Brain microvascular endothelial cell (primary cell): ENCODE measurements at regions not wholly inside any gene's neighbourhood (a gene's known extent, or its start where the extent isn't known, plus 50 kb on each side); places are given as distances from the start of the nearest gene placed in this dataset.

Source experiments
- DNase-seq: peaks from one replicate; pipeline ENCODE4 v3.0.0-alpha.2; 2020
- H3K27ac ChIP-seq: fragments of 250-450 bp; sonication (Bioruptor Pico); 2 replicates; pipeline ENCODE4 v1.5.1; 2020; ENCODE audit warnings: mild to moderate bottlenecking, moderate library complexity
- H3K27me3 ChIP-seq: fragments of 250-450 bp; sonication (Bioruptor Pico); replicated peaks from 2 replicates; pipeline ENCODE4 v1.5.1; 2020; ENCODE audit warnings: mild to moderate bottlenecking
- H3K36me3 ChIP-seq: fragments of 250-450 bp; sonication (Bioruptor Pico); replicated peaks from 2 replicates; pipeline ENCODE4 v1.5.1; 2020; ENCODE audit warnings: mild to moderate bottlenecking
- H3K4me3 ChIP-seq: 2 replicates; pipeline ENCODE4 v1.5.1; 2011; ENCODE audit warnings: low read depth, mild to moderate bottlenecking, control low read depth, low read length, moderate library complexity
- in situ Hi-C: cut with HindIII; loops from 2 replicates; pipeline ENCODE4 v1.10.0; 2017; ENCODE audit warnings: low sequenced_read_pairs, low pct_ligation_motif_present
- TF ChIP-seq, protein P1 (sequence below): IDR thresholded peaks from 2 replicates; pipeline ENCODE4 v1.5.1; 2011; ENCODE audit warnings: low read depth, mild to moderate bottlenecking, moderate library complexity, low read length, control low read depth, inconsistent platforms; ENCODE audit errors: missing control alignments

DNA sequence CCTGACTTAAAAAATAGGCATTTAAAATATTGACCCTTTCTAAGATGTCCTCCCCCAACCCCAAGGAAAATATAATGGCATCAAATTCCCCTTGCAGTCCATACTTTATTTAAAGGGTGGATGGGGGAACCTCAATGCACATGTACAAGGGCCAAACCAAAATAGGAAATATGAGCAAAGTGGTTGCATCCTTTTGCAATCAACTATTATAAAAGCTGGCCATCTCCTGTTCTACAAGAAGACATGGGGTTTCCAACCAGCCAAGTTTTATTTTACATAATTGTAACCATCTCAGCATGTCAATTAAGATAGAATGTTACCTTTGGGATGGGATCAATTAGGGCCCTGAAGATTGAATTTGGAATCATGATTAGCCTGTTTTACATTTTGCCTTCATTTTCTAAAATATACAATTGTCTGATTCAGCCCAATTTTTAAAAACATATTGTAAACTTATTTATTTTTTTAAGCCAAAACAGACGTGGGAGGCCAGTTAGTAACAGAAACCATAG is 146.7 kb upstream of the NFIA start:
- Histone ChIP-seq H3K27me3 (no peaks in the 10 kb centered on the region), H3K4me3 (no peak overlapping the region), H3K27ac (no peak overlapping the region), H3K36me3 (no peaks in the 10 kb centered on the region)
- TF ChIP-seq, protein P1, sequence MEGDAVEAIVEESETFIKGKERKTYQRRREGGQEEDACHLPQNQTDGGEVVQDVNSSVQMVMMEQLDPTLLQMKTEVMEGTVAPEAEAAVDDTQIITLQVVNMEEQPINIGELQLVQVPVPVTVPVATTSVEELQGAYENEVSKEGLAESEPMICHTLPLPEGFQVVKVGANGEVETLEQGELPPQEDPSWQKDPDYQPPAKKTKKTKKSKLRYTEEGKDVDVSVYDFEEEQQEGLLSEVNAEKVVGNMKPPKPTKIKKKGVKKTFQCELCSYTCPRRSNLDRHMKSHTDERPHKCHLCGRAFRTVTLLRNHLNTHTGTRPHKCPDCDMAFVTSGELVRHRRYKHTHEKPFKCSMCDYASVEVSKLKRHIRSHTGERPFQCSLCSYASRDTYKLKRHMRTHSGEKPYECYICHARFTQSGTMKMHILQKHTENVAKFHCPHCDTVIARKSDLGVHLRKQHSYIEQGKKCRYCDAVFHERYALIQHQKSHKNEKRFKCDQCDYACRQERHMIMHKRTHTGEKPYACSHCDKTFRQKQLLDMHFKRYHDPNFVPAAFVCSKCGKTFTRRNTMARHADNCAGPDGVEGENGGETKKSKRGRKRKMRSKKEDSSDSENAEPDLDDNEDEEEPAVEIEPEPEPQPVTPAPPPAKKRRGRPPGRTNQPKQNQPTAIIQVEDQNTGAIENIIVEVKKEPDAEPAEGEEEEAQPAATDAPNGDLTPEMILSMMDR: no peak
- in situ Hi-C loops: no loop called here
- no peak for DNase-seq

DNA sequence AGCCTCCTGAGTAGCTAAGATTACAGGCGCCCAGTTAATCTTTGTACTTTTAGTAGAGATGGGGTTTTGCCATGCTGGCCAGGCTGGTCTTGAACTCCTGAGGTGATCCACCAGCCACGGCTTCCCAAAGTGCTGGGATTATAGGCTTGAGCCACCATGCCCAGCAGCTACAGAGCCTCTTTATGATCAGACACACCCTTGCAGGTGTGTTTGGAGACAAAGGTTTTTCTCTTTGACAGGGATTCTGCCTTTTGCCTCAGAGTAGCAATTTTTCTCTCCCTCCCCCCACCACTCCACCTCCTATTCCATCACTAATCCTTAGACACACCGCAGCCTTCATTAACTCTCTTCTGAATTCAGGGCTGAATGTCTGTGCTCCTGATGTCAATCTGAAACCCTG is 152.2 kb upstream of the NFIA start:
- in situ Hi-C loops: no loop called here
- H3K27ac ChIP-seq: no peak overlapping the region
- H3K36me3 ChIP-seq: no peaks in the 10 kb centered on the region
- TF ChIP-seq, protein P1: no peak
- DNase-seq: no peak
- no peak overlapping the region for H3K4me3 ChIP-seq
- no peaks in the 10 kb centered on the region for H3K27me3 ChIP-seq

DNA sequence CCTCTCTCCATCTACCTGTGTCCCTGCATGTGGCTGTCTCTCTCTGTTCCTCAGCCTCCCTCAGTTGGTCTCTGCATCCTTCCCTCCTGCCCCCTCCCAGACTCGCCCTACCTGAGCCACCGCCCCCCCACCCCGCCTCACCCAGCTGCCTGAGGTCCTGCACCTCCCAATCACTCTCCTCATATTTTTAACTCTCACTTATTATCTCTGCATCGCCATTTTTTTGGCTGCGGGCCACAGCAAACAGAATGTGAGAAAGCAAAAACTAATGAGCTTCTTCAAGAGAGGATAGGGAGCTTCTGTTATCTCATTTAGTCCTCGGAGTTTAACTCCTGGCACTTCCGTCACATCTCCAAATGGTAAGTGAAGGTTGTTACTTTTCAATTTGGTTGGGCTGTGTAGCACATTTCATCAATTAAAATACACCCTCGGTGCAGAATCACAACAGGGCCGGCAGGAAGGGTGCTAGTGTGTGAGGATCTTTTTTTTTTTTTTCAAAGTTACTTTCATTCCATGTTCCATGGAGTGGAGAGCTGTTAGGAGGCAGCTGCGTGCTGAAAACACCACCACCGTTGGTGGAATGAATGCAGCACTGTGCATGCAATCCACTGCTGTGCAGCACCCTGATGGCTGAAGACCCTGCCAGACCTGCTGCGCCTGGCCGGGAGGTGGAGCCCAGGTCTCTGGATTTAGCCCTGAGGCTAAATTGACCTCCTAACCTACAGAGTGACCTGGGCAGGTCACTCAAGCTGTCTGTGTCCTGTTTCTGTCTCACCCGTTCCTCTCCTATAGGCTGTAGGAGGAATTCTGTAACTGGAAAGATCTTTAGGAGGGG is 157.2 kb upstream of the NFIA start:
- DNase-seq: no peak
- no peak overlapping the region for H3K27ac ChIP-seq
- TF ChIP-seq, protein P1: no peak
- no peak overlapping the region for H3K4me3 ChIP-seq
- in situ Hi-C loops: no loop called here
- no peaks in the 10 kb centered on the region for H3K36me3 ChIP-seq
- no peaks in the 10 kb centered on the region for H3K27me3 ChIP-seq

DNA sequence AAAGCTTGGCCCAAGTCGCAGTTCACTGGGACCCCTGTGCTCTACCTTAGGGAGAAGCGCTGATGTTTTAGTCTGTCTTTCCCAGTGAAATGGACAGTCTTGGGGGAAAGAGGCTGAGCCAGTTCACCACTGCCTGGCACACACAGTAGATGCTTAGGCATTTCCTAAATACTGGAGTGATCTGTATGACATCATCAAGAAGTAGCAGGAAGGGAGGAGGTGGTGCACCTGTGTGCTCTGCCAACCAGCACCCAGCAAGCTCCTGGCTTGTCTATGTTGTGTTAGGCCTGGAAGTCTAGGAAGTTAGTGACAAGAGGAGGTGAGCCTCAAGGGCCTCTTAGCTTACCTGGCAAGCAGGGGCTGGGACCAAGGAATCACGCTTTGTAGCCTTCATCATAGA is 158.2 kb upstream of the NFIA start:
- Histone ChIP-seq H3K27me3 (no peaks in the 10 kb centered on the region), H3K27ac (no peak overlapping the region), H3K4me3 (no peak overlapping the region), H3K36me3 (no peaks in the 10 kb centered on the region)
- in situ Hi-C loops: no loop called here
- no peak for DNase-seq
- TF ChIP-seq, protein P1: no peak

DNA sequence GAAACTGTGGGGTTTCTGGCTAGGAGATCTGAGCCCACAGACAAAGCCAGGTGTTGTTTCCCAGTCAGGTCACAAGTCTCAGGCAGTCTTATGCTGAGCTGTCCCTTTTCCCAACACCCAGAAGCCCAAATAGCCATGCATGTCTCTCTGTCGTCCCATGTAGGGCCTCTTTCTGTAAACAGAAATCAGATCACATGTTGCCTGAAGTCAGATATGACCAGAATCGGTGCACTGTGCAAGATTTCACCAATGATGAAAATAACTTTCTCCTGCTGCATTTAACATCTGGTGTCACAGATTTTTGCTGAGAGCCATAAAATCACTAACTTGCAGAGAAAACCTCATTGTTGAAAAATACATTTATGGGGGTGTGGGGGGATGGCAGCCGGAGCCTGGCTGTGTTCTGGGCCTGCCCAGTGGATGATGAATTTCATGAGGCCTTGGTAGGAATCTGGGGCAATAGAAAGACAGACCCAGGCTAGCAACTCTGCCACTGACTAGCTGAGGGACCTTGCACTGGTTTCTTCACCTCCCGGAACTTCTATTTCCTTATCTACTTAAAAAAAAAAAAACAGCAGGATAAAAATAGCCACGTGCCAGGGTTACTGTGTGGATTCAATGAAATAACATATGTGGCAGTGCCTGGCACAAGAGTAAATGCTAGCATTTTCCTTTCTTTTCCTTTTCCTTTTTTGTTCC is 158.8 kb upstream of the NFIA start:
- in situ Hi-C loops: no loop called here
- Histone ChIP-seq H3K4me3 (no peak overlapping the region), H3K27me3 (no peaks in the 10 kb centered on the region), H3K36me3 (no peaks in the 10 kb centered on the region), H3K27ac (no peak overlapping the region)
- no peak for DNase-seq
- TF ChIP-seq, protein P1: no peak
